ENCODE measurements at regions not wholly inside any gene's neighbourhood (a gene's known extent, or its start where the extent isn't known, plus 50 kb on each side); places are given as distances from the start of the nearest gene placed in this dataset.

GRCh38 chr11:71379701-71380100, 68.5 kb downstream of the DHCR7 start:
- TF ChIP-seq, protein P1, sequence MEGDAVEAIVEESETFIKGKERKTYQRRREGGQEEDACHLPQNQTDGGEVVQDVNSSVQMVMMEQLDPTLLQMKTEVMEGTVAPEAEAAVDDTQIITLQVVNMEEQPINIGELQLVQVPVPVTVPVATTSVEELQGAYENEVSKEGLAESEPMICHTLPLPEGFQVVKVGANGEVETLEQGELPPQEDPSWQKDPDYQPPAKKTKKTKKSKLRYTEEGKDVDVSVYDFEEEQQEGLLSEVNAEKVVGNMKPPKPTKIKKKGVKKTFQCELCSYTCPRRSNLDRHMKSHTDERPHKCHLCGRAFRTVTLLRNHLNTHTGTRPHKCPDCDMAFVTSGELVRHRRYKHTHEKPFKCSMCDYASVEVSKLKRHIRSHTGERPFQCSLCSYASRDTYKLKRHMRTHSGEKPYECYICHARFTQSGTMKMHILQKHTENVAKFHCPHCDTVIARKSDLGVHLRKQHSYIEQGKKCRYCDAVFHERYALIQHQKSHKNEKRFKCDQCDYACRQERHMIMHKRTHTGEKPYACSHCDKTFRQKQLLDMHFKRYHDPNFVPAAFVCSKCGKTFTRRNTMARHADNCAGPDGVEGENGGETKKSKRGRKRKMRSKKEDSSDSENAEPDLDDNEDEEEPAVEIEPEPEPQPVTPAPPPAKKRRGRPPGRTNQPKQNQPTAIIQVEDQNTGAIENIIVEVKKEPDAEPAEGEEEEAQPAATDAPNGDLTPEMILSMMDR (tag by site-specific recombination; IDR thresholded peaks at IDR 0.05), result no peak
- TF ChIP-seq ZNF629 (tag by site-specific recombination; IDR thresholded peaks at IDR 0.05) (no peak), ZNF324 (tag by site-specific recombination; IDR thresholded peaks at IDR 0.05) (no peak), ZNF398 (tag by site-specific recombination; IDR thresholded peaks at IDR 0.05) (no peak), ZNF350 (tag by site-specific recombination; IDR thresholded peaks at IDR 0.05) (no peak), ZNF521 (tag by site-specific recombination; IDR thresholded peaks at IDR 0.05) (no peak), ZNF558 (tag by site-specific recombination; IDR thresholded peaks at IDR 0.05) (no peak), TCF7L2 (IDR thresholded peaks at IDR 0.05; ENCODE audit: borderline replicate concordance, low read depth, low read length) (no peak), ZNF623 (tag by site-specific recombination; IDR thresholded peaks at IDR 0.05) (no peak), PRDM4 (tag by site-specific recombination; IDR thresholded peaks at IDR 0.05) (no peak)
- TF ChIP-seq, protein P2, sequence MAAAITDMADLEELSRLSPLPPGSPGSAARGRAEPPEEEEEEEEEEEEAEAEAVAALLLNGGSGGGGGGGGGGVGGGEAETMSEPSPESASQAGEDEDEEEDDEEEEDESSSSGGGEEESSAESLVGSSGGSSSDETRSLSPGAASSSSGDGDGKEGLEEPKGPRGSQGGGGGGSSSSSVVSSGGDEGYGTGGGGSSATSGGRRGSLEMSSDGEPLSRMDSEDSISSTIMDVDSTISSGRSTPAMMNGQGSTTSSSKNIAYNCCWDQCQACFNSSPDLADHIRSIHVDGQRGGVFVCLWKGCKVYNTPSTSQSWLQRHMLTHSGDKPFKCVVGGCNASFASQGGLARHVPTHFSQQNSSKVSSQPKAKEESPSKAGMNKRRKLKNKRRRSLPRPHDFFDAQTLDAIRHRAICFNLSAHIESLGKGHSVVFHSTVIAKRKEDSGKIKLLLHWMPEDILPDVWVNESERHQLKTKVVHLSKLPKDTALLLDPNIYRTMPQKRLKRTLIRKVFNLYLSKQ (tag by site-specific recombination; IDR thresholded peaks at IDR 0.05; ENCODE audit: borderline replicate concordance), result no peak
